ENCODE measurements at regions not wholly inside any gene's neighbourhood (a gene's known extent, or its start where the extent isn't known, plus 50 kb on each side); places are given as distances from the start of the nearest gene placed in this dataset.

DNA sequence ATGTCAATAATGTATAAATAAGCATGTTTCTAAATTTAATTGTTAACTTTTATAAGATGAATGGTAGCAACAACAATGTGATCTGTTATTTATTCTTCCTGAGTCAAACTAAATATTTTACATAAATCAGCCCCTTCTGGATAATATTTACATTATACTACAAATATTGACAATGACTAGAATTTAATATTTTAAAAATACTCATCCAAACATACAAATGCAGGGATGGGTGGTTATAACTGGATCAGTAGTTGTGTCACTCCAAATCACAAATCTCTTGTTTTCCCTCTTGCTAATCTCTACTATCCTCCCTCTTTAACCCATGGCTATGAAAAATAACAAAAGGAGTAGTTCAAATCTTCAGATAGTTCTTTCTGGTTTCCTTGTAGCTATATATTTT, 407.0 kb downstream of the HTR7 start:
- TF ChIP-seq, protein P1, sequence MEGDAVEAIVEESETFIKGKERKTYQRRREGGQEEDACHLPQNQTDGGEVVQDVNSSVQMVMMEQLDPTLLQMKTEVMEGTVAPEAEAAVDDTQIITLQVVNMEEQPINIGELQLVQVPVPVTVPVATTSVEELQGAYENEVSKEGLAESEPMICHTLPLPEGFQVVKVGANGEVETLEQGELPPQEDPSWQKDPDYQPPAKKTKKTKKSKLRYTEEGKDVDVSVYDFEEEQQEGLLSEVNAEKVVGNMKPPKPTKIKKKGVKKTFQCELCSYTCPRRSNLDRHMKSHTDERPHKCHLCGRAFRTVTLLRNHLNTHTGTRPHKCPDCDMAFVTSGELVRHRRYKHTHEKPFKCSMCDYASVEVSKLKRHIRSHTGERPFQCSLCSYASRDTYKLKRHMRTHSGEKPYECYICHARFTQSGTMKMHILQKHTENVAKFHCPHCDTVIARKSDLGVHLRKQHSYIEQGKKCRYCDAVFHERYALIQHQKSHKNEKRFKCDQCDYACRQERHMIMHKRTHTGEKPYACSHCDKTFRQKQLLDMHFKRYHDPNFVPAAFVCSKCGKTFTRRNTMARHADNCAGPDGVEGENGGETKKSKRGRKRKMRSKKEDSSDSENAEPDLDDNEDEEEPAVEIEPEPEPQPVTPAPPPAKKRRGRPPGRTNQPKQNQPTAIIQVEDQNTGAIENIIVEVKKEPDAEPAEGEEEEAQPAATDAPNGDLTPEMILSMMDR (conservative IDR thresholded peaks at IDR 0.05; ENCODE audit: low read length) = no peak
- no peak for TF ChIP-seq EZH2phosphoT487 (IDR thresholded peaks at IDR 0.05; ENCODE audit: borderline replicate concordance, low read depth, low read length)

All from OCI-LY7 (cell line).